ENCODE measurements at regions not wholly inside any gene's neighbourhood (a gene's known extent, or its start where the extent isn't known, plus 50 kb on each side); places are given as distances from the start of the nearest gene placed in this dataset.

GRCh38 chr18:51659781-51660180 is 462.3 kb upstream of the MEX3C start:
- ChIA-PET CTCF (ENCODE audit: unreplicated experiment) (no interaction called here), POLR2A (interaction anchor here (0.7 kb wide), 1 partner anchor 30 kb away, joined by 3 read pairs; no protein-coding TSS in a partner anchor)
- no peaks in the 10 kb centered on the region for H3K4me1 ChIP-seq (ENCODE audit: insufficient read depth, low read length, poor library complexity, severe bottlenecking)
- H3K4me3 ChIP-seq (ENCODE audit: low read depth, low read length, poor library complexity, severe bottlenecking) = no peak overlapping the region
- no peak overlapping the region for H2AFZ ChIP-seq (ENCODE audit: low read length)
- H3K4me2 ChIP-seq (ENCODE audit: low read length) = no peak overlapping the region
- no peak overlapping the region for H3K27ac ChIP-seq (ENCODE audit: low read depth, low read length, poor library complexity, severe bottlenecking)
- intact Hi-C loops (cut with micrococcal nuclease; ENCODE audit: unreplicated experiment) = no loop called here
- no peaks in the 10 kb centered on the region for H3K9me2 ChIP-seq (ENCODE audit: insufficient read depth, low read length)
- BruUV-seq (replicated peaks) = no TSS peak
- H3K36me3 ChIP-seq (ENCODE audit: insufficient read depth, low read length) = no peaks in the 10 kb centered on the region
- DNase-seq (ENCODE audit: low spot score) = no peak
- H3K9me3 ChIP-seq (ENCODE audit: low read length) = no peaks in the 10 kb centered on the region
- TF ChIP-seq CTCF (conservative IDR thresholded peaks at IDR 0.05; ENCODE audit: low read length) = no peak
- TF ChIP-seq EZH2phosphoT487 (IDR thresholded peaks at IDR 0.05; ENCODE audit: borderline replicate concordance, low read depth, low read length) = no peak
- H3K79me2 ChIP-seq (ENCODE audit: insufficient read depth, low read depth, low read length) = no peaks in the 10 kb centered on the region
- H4K20me1 ChIP-seq (ENCODE audit: insufficient read depth, low read length) = no peaks in the 10 kb centered on the region

- no peak for DNase-seq (ENCODE audit: low spot score)
- no peak overlapping the region for H2AFZ ChIP-seq (ENCODE audit: low read length)
- TF ChIP-seq CTCF (conservative IDR thresholded peaks at IDR 0.05; ENCODE audit: low read length) = no peak
- no peak overlapping the region for H3K4me2 ChIP-seq (ENCODE audit: low read length)
- no peaks in the 10 kb centered on the region for H4K20me1 ChIP-seq (ENCODE audit: insufficient read depth, low read length)
- no peaks in the 10 kb centered on the region for H3K36me3 ChIP-seq (ENCODE audit: insufficient read depth, low read length)
- intact Hi-C loops (cut with micrococcal nuclease; ENCODE audit: unreplicated experiment) = no loop called here
- no TSS peak for BruUV-seq (replicated peaks)
- ChIA-PET POLR2A (no interaction called here), CTCF (ENCODE audit: unreplicated experiment) (no interaction called here)
- H3K27ac ChIP-seq (ENCODE audit: low read depth, low read length, poor library complexity, severe bottlenecking) = no peak overlapping the region
- no peaks in the 10 kb centered on the region for H3K9me2 ChIP-seq (ENCODE audit: insufficient read depth, low read length)
- H3K9me3 ChIP-seq (ENCODE audit: low read length) = no peaks in the 10 kb centered on the region
- H3K4me3 ChIP-seq (ENCODE audit: low read depth, low read length, poor library complexity, severe bottlenecking) = no peak overlapping the region
- H3K4me1 ChIP-seq (ENCODE audit: insufficient read depth, low read length, poor library complexity, severe bottlenecking) = no peaks in the 10 kb centered on the region
- H3K79me2 ChIP-seq (ENCODE audit: insufficient read depth, low read depth, low read length) = no peaks in the 10 kb centered on the region
Measured at GRCh38 chr18:51660188-51660715, 462.8 kb upstream of the MEX3C start.

- Histone ChIP-seq H3K27ac (ENCODE audit: low read depth, low read length, poor library complexity, severe bottlenecking) (no peak overlapping the region), H3K9me2 (ENCODE audit: insufficient read depth, low read length) (no peaks in the 10 kb centered on the region), H4K20me1 (ENCODE audit: insufficient read depth, low read length) (no peaks in the 10 kb centered on the region), H3K79me2 (ENCODE audit: insufficient read depth, low read depth, low read length) (no peaks in the 10 kb centered on the region), H3K36me3 (ENCODE audit: insufficient read depth, low read length) (no peaks in the 10 kb centered on the region), H2AFZ (ENCODE audit: low read length) (no peak overlapping the region), H3K9me3 (ENCODE audit: low read length) (no peaks in the 10 kb centered on the region), H3K4me2 (ENCODE audit: low read length) (no peak overlapping the region), H3K4me3 (ENCODE audit: low read depth, low read length, poor library complexity, severe bottlenecking) (no peak overlapping the region), H3K4me1 (ENCODE audit: insufficient read depth, low read length, poor library complexity, severe bottlenecking) (no peaks in the 10 kb centered on the region)
- POLR2A ChIA-PET = no interaction called here
- no peak for TF ChIP-seq CTCF (conservative IDR thresholded peaks at IDR 0.05; ENCODE audit: low read length)
- no peak for TF ChIP-seq EZH2phosphoT487 (IDR thresholded peaks at IDR 0.05; ENCODE audit: borderline replicate concordance, low read depth, low read length)
- intact Hi-C loops (cut with micrococcal nuclease; ENCODE audit: unreplicated experiment) = no loop called here
- no TSS peak for BruUV-seq (replicated peaks)
- no peak for DNase-seq (ENCODE audit: low spot score)
- CTCF ChIA-PET (ENCODE audit: unreplicated experiment) = no interaction called here
Measured at GRCh38 chr18:51664236-51664635, 466.8 kb upstream of the MEX3C start.

Measured in OCI-LY7 (cell line).